Smooth muscle cell (in vitro differentiated cells): ENCODE measurements at regions not wholly inside any gene's neighbourhood (a gene's known extent, or its start where the extent isn't known, plus 50 kb on each side); places are given as distances from the start of the nearest gene placed in this dataset.
A peak's percentile ranks its signal among the peaks of the same experiment; 100 is the strongest.

Experiments used
- DNase-seq: peaks from one replicate; lab custom pipeline; 2025; ENCODE audit not compliant: unreplicated experiment; lab: John Stamatoyannopoulos, UW
- H2AFZ ChIP-seq: fragments of 200-600 bp; sonication (generic); 2 replicates; pipeline ENCODE4 v1.6.0; 2016; ENCODE audit warnings: antibody characterized with exemption, low read depth, mild to moderate bottlenecking
- H3F3A ChIP-seq: fragments of 200-600 bp; sonication (generic); 2 replicates; pipeline ENCODE4 v1.6.0; 2017; ENCODE audit warnings: antibody characterized with exemption, low read depth
- H3K27ac ChIP-seq: fragments of 200-600 bp; sonication (generic); 2 replicates; pipeline ENCODE4 v1.5.1; 2016; ENCODE audit warnings: low read depth, mild to moderate bottlenecking
- H3K27me3 ChIP-seq: fragments of 200-600 bp; sonication (generic); 2 replicates; pipeline ENCODE4 v1.6.1; 2016; ENCODE audit warnings: low read depth, mild to moderate bottlenecking
- H3K36me3 ChIP-seq: fragments of 200-600 bp; sonication (generic); 2 replicates; pipeline ENCODE4 v1.5.1; 2016; ENCODE audit warnings: low read depth
- H3K4me1 ChIP-seq: fragments of 200-600 bp; sonication (generic); 2 replicates; pipeline ENCODE4 v1.5.1; 2016; ENCODE audit warnings: low read depth
- H3K4me2 ChIP-seq: fragments of 200-600 bp; sonication (generic); 2 replicates; pipeline ENCODE4 v1.6.0; 2016; ENCODE audit warnings: mild to moderate bottlenecking
- H3K4me3 ChIP-seq: fragments of 200-600 bp; sonication (generic); 2 replicates; pipeline ENCODE4 v1.5.1; 2016; ENCODE audit warnings: mild to moderate bottlenecking
- H3K79me2 ChIP-seq: fragments of 200-600 bp; sonication (generic); 2 replicates; pipeline ENCODE4 v1.6.0; 2016; ENCODE audit warnings: low read depth, mild to moderate bottlenecking
- H3K9ac ChIP-seq: fragments of 200-600 bp; sonication (generic); 2 replicates; pipeline ENCODE4 v1.6.0; 2016; ENCODE audit warnings: low read depth
- H3K9me3 ChIP-seq: fragments of 200-600 bp; sonication (generic); replicated peaks from 2 replicates; pipeline ENCODE4 v1.5.1; 2016; ENCODE audit warnings: low read depth
- H4K20me1 ChIP-seq: fragments of 200-600 bp; sonication (generic); 2 replicates; pipeline ENCODE4 v1.6.0; 2016; ENCODE audit warnings: low read depth
- WGBS: methylation state at CpG from one replicate; pipeline ENCODE4 v1.1.7; 2016; ENCODE audit warnings: low lambda C conversion rate; 5-methylcytosine and 5-hydroxymethylcytosine counted together
- TF ChIP-seq, protein P1 (sequence below): fragments of 200-600 bp; sonication (generic); IDR thresholded peaks from 2 replicates; pipeline ENCODE4 v1.5.1; 2017; ENCODE audit warnings: borderline replicate concordance, mild to moderate bottlenecking, antibody characterized with exemption; ENCODE audit not compliant: insufficient read depth, poor library complexity, severe bottlenecking

- no peak for DNase-seq
- Histone ChIP-seq H3K79me2 (no peaks in the 10 kb centered on the region), H3K4me1 (no peaks in the 10 kb centered on the region), H3F3A (no peaks in the 10 kb centered on the region), H3K9me3 (no peaks in the 10 kb centered on the region), H3K36me3 (no peaks in the 10 kb centered on the region), H3K9ac (no peak overlapping the region), H3K27me3 (no peaks in the 10 kb centered on the region), H4K20me1 (no peaks in the 10 kb centered on the region), H3K27ac (no peak overlapping the region), H3K4me3 (no peak overlapping the region), H2AFZ (no peak overlapping the region), H3K4me2 (no peak overlapping the region)
- WGBS = 54% methylated on average over 1 of the region's 1 CpG
- TF ChIP-seq, protein P1, sequence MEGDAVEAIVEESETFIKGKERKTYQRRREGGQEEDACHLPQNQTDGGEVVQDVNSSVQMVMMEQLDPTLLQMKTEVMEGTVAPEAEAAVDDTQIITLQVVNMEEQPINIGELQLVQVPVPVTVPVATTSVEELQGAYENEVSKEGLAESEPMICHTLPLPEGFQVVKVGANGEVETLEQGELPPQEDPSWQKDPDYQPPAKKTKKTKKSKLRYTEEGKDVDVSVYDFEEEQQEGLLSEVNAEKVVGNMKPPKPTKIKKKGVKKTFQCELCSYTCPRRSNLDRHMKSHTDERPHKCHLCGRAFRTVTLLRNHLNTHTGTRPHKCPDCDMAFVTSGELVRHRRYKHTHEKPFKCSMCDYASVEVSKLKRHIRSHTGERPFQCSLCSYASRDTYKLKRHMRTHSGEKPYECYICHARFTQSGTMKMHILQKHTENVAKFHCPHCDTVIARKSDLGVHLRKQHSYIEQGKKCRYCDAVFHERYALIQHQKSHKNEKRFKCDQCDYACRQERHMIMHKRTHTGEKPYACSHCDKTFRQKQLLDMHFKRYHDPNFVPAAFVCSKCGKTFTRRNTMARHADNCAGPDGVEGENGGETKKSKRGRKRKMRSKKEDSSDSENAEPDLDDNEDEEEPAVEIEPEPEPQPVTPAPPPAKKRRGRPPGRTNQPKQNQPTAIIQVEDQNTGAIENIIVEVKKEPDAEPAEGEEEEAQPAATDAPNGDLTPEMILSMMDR = no peak
These were observed 349.6 kb downstream of the GPATCH2 start for GRCh38 chr1:217281332-217281731.

- Histone ChIP-seq H4K20me1 (no peaks in the 10 kb centered on the region), H3K27ac (peak overlapping the region; percentile 53), H3K4me3 (no peak overlapping the region), H3F3A (no peaks in the 10 kb centered on the region), H3K4me2 (no peak overlapping the region), H3K9me3 (no peaks in the 10 kb centered on the region), H3K36me3 (no peaks in the 10 kb centered on the region), H3K27me3 (no peaks in the 10 kb centered on the region), H3K9ac (no peak overlapping the region), H3K4me1 (no peaks in the 10 kb centered on the region), H2AFZ (no peak overlapping the region), H3K79me2 (no peaks in the 10 kb centered on the region)
- DNase-seq = no peak
- TF ChIP-seq, protein P1 = no peak
- WGBS = 73% methylated on average over 6 of the region's 6 CpGs
These were observed 355.1 kb downstream of the GPATCH2 start for GRCh38 chr1:217275655-217276398.

GRCh38 chr1:217274927-217275654 is 355.8 kb downstream of the GPATCH2 start:
- Histone ChIP-seq H3K9me3 (no peaks in the 10 kb centered on the region), H4K20me1 (no peaks in the 10 kb centered on the region), H3K79me2 (no peaks in the 10 kb centered on the region), H3K4me1 (no peaks in the 10 kb centered on the region), H2AFZ (no peak overlapping the region), H3K4me2 (no peak overlapping the region), H3K4me3 (no peak overlapping the region), H3K36me3 (no peaks in the 10 kb centered on the region), H3K27ac (peak overlapping the region; percentile 53), H3F3A (no peaks in the 10 kb centered on the region), H3K9ac (no peak overlapping the region), H3K27me3 (no peaks in the 10 kb centered on the region)
- 37% methylated on average over 2 of the region's 2 CpGs for WGBS
- TF ChIP-seq, protein P1 = no peak
- DNase-seq = no peak

- Histone ChIP-seq H3K9me3 (no peaks in the 10 kb centered on the region), H3K4me1 (no peaks in the 10 kb centered on the region), H2AFZ (no peak overlapping the region), H4K20me1 (no peaks in the 10 kb centered on the region), H3F3A (no peaks in the 10 kb centered on the region), H3K4me3 (no peak overlapping the region), H3K4me2 (no peak overlapping the region), H3K79me2 (no peaks in the 10 kb centered on the region), H3K36me3 (no peaks in the 10 kb centered on the region), H3K9ac (no peak overlapping the region), H3K27me3 (no peaks in the 10 kb centered on the region), H3K27ac (peak overlapping the region; percentile 53)
- no peak for DNase-seq
- TF ChIP-seq, protein P1 = no peak
These were observed 356.5 kb downstream of the GPATCH2 start for GRCh38 chr1:217274416-217274815.
